ENCODE measurements at regions not wholly inside any gene's neighbourhood (a gene's known extent, or its start where the extent isn't known, plus 50 kb on each side); places are given as distances from the start of the nearest gene placed in this dataset.
A peak's percentile ranks its signal among the peaks of the same experiment; 100 is the strongest.

DNA sequence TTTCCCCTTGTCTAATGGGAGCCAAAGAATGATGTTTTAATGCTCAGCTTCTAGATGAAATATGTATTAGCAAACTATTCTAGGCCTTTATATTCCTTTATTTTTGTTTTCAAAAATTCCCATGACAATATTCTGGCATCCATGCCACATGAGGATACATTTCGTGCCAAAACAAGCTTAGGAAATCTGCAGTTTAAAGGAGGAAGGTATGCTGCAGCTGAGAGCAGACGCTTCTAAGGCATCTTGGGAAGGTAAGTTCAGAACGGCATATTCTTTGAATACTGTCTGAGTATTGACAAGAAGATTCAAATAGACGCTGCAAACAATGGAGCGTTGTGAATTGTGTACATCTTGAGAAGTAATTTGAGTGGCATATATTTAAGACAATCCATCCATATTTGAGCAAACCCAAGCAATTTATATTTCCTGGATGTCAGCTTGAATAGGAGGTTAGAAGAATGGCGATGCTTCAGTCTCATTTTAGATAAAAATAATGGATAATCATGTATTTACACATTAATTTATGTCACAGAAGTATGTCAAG is 158.6 kb downstream of the RAP2B start:
- H3K4me3 ChIP-seq: no peak overlapping the region
- H3K9me3 ChIP-seq (replicated peaks; ENCODE audit: control insufficient read depth, insufficient read depth, low read length): no peaks in the 10 kb centered on the region
- in situ Hi-C loops (cut with MboI): no loop called here
- no peak overlapping the region for H2AFZ ChIP-seq (ENCODE audit: control insufficient read depth, low read depth, low read length)
- ATAC-seq (no peak), DNase-seq (ENCODE audit: low read depth, low spot score) (no peak), FAIRE-seq (no peak)
- no peak overlapping the region for H3K9ac ChIP-seq (ENCODE audit: control insufficient read depth, insufficient read depth, low read length)
- no peak overlapping the region for H3K27ac ChIP-seq (ENCODE audit: control insufficient read depth, insufficient read depth)
- no peaks in the 10 kb centered on the region for H3K4me1 ChIP-seq (ENCODE audit: control insufficient read depth, insufficient read depth, low read length)
- intact Hi-C loops (cut with micrococcal nuclease; ENCODE audit: unreplicated experiment): no loop called here
- SMC1A ChIA-PET (ENCODE audit: uncharacterized antibody, unreplicated experiment): interaction anchor here (1.5 kb wide), 1 partner anchor 14 kb away, joined by 3 read pairs; no protein-coding TSS in a partner anchor
- H3K79me2 ChIP-seq (ENCODE audit: control insufficient read depth, insufficient read depth, low read length): no peaks in the 10 kb centered on the region
- H4K20me1 ChIP-seq (ENCODE audit: control insufficient read depth, insufficient read depth): no peaks in the 10 kb centered on the region
- POLR2A ChIA-PET: no interaction called here
- no peaks in the 10 kb centered on the region for H3K36me3 ChIP-seq (ENCODE audit: control insufficient read depth in 2 of 2, insufficient read depth in 2 of 2, low read length in 1 of 2)
- TF ChIP-seq RUNX3 (IDR thresholded peaks at IDR 0.05; ENCODE audit: low read length) (no peak), MEF2B (IDR thresholded peaks at IDR 0.05; ENCODE audit: partially characterized antibody, poor library complexity, severe bottlenecking) (no peak), CREB1 (IDR thresholded peaks at IDR 0.05; ENCODE audit: low read depth) (no peak), BCLAF1 (IDR thresholded peaks at IDR 0.05) (no peak), BMI1 (IDR thresholded peaks at IDR 0.05; ENCODE audit: borderline replicate concordance) (no peak), GATAD2B (conservative IDR thresholded peaks at IDR 0.05; ENCODE audit: low read depth) (no peak), CBX3 (IDR thresholded peaks at IDR 0.05; ENCODE audit: borderline replicate concordance, low read depth) (no peak), SRF (IDR thresholded peaks at IDR 0.05; ENCODE audit: low read depth in 2 of 2, low read length in 2 of 2) (no peak), NBN (IDR thresholded peaks at IDR 0.05) (no peak), ZNF622 (IDR thresholded peaks at IDR 0.05) (no peak)
- CTCF ChIA-PET: no interaction called here
- BruUV-seq (replicated peaks): no TSS peak
- H3K4me2 ChIP-seq (ENCODE audit: control insufficient read depth, insufficient read depth): 0 out of 2 replicates have a peak overlapping the region, but pooled peaks have one; percentile 3
- 60% methylated on average over 6 of the region's 6 CpGs for WGBS (ENCODE audit: insufficient coverage, insufficient replicate concordance, low lambda C conversion rate, missing lambda C conversion rate)
- no peaks in the 10 kb centered on the region for H3K27me3 ChIP-seq (replicated peaks in 1 of 2; ENCODE audit: control insufficient read depth in 2 of 2, insufficient read depth in 2 of 2, low read length in 1 of 2)
- RAD21 ChIA-PET (ENCODE audit: unreplicated experiment): no interaction called here

All from GM12878 (cell line).